CD4-positive, alpha-beta T cell treated with Interleukin-21 for 1 hour (primary cell): ENCODE measurements at regions not wholly inside any gene's neighbourhood (a gene's known extent, or its start where the extent isn't known, plus 50 kb on each side); places are given as distances from the start of the nearest gene placed in this dataset.

Source experiments
- DNase-seq: peaks from one replicate; pipeline ENCODE4 v3.0.0-alpha.2; 2020

DNA sequence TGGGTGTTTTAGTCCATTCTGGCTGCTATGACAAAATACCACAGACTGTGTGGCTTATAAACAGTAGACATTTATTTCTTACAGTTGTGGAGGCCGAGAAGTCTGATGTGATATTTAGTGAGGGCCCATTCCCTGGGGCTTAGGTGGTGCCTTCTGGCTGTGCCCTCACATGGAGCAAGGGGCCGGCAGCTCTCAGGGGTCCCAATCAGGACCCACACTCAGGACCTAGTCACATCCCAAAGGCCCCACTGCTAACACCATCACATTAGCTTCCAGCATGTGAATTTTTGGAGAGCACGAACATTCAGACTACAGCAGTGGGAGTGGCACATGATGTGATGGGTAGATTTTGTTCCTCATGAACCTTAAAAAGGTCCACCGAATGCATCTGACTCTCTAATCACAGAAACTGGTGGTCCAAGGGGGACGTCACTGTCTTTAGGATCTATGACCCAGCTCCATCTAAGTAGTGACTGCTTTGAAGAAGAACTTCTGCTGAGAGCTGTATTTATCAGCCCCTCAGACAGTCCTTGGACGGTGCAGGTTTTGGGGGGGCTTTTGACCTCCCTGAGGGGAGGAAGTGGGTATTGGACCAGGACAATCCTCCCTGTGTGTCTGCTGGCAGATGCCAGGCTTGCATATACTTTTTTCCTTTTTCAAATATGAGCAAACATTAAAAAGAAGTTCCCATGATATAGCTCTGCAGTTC is 154.5 kb upstream of the ZNF32 start:
- DNase-seq: no peak

DNA sequence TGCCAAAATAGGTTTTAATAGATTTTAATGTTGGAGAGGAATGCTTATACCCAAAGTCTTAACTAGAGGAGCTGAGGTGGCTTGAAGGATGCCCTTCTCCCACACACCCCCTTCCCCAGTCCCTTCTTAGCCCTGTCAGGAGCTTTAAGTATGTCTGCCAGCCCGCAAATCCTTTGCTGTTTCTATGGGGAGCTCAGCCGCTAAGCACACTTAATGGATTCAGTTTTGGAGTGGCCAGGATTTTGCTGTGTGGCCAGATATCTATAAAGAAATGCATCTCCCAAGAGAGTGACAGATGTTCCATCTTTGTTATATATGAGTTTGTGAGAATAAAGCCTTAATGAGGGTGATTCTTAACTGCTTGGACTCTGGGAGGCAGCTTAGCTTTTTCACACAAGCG is 152.9 kb upstream of the ZNF32 start:
- DNase-seq: no peak

GRCh38 chr10:43801140-43801539 is 152.5 kb upstream of the ZNF32 start:
- no peak for DNase-seq

GRCh38 chr10:43796781-43797180 is 148.1 kb upstream of the ZNF32 start:
- DNase-seq: no peak

DNA sequence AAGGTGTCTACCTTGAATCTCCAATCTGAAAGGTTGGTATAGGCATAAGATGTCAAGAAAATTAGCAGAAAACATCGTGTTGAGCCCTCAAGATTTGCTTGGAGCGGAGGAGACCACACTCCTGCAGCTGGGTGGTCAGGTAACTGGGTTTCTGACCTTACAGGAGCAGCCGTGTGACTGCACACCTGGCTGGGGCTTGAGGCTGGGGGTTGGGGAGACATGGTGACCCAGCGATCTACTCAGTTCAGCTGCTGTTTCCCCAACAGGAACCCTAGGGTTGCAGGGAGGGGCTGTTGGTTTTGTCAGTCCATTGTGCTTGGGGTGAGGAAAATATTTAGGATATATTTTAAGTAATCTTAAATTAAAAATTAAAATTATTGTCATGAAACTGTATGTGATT is 147.0 kb upstream of the ZNF32 start:
- DNase-seq: no peak

- no peak for DNase-seq
Observed at GRCh38 chr10:43795093-43795492, 146.4 kb upstream of the ZNF32 start.

GRCh38 chr10:43794181-43794815 is 145.6 kb upstream of the ZNF32 start:
- no peak for DNase-seq

GRCh38 chr10:43793704-43794103 is 145.0 kb upstream of the ZNF32 start:
- no peak for DNase-seq

DNA sequence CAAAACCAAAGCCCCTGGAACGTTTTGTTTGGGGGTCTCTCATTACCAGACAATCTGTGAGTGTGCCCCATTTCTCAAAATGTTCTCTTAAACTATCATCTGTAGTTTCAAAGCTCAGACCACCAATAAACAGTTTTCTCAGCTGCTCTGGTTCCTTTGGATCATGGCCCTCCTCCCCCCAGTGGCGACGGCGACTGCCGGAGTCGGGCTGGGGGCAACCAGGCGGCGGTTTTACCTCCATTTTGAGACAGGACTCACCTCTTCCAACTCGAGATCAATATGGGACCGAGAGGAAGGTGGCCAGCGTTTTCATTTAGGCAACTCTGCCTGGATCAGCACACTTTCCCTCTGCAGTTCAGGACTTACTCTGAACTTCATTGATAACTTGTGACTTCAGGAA is 141.5 kb upstream of the ZNF32 start:
- DNase-seq: no peak

GRCh38 chr10:43785252-43785651 is 136.6 kb upstream of the ZNF32 start:
- no peak for DNase-seq

DNA sequence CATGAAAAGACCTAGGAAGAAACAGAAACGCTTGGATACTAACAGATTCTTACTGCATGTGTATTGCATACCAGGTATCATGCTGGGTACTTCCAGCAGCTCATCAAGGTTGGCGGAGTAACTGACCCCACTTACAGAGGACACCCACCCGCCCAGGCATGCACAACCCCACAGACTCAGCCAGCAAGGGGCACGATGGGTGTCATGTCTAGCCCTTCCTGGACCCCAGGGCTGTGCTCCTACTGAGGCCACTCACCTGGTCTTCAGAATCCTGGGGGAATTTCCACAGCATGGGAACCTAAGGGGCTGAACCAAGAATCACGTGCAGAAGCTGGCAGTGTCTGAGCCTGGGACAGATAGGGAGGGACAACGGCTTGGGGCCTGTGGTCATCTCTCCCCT is 134.1 kb upstream of the ZNF32 start:
- no peak for DNase-seq

DNA sequence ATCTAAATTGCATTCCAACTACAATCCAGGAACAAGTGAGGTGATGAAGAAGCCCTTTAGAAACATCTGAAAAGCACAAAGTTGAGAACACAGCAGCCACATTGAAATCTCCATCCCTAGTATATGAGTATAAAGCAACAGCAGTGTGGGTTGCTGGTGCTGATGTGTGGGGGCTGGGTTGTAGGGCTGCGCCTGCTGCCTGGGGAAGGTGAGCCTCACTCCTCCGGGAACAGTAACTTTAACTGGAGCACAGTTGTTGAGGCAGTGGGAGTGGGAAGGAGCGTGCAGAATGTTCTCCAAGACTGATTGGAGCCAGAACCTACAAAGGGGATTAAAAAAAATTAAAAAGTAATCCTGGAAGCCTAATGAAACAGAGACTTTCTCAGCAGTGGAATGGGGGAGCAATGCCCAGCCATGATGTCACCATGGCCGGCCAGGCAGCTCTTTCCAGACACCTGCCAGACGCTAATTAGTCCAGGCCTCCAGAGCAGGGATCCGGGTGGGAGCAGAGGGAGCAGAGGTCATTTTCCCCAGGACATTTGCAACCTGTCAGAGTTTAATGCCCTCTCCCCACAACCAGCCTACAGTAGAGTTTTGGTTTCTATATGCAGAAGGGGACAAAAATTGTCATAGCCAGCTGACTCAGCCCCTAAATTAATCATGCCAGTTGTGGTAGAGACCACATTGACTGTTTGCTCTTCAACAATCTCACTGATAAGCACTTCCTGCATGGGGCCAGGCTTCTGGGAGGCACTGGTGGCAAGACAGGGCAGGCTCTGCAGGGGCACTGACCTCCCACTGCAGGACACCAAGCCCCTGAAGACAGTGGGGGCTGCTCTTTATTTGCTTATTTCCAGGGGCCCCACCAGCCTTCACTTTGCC is 133.0 kb upstream of the ZNF32 start:
- DNase-seq: peak; percentile 7

DNA sequence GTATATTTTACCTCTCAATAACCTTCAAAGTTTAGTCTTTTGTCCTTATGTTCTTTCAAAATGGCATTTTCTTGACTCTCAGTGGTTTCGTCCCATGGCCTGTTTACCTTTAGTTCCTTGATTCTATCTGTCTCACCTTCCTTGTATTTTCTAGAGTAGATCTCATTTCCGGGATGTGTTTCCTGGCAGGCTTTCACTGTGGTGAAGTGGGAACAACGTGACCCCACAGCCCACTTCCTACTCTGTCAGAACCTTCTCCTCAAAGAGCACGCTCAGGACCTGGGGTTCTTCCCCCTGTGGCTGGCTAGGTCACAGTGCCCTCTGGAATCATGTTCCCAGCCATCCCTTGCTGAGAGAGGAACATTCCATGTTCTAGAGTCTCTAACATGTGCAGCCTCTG is 129.9 kb upstream of the ZNF32 start:
- DNase-seq: no peak

GRCh38 chr10:43775384-43775783 is 126.7 kb upstream of the ZNF32 start:
- no peak for DNase-seq

- DNase-seq: no peak
Observed at GRCh38 chr10:43774234-43774769, 125.6 kb upstream of the ZNF32 start.

DNA sequence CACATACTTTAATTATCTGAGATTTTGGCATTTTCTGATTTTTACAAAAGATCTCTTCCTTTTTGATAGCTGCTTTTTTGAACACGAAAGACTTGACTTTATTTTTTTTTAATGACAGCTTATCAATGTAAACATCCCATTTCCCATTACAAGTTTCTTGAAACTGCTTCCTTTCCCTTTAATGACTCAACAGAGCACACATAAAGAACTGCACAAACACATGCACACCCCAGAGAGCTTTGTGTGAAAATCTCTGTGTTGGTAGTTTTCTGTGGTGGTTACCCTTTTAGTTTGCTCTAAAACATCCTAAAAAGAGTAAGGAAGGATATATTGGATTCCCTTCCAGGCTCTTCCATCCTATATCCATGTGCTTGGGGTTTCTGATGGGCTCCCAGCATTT is 125.1 kb upstream of the ZNF32 start:
- no peak for DNase-seq

DNA sequence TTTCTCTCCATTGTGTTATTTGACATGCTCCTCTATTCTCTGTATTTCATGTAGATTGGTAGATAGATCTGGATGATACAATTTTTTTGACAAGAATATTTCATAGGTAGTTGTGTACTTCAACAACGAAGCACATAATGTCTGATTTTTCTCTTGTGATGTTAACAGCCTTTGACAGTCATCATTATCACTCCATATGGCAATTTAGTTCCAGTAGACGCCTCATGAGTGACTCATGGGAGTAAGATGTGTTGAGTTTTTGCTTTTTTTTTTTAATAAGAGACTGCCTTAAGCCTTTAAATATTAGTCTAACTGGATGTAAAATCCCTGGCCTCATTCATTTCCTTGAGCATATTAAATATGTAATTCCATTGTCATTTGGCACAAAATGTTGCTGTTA is 123.5 kb upstream of the ZNF32 start:
- DNase-seq: no peak

DNA sequence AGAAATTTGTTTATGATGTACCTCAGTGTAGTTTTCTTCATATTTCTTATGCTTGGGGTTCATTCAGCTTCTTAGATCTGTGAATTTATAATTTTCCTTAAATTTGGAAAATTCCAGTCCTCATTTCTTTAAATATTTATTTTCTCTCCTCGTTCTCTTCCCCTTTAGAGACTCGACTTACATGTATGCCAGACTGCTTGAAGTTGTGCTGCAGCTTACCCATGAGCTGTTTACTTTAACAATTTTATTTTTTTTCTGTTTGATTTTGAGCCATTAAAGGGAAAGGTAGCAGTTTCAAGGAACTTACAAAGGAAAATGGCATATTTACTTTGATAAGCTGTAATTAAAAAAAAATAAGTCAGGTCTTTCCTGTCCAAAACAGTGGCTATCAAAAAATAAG is 123.0 kb upstream of the ZNF32 start:
- no peak for DNase-seq

GRCh38 chr10:43765516-43765915 is 116.8 kb upstream of the ZNF32 start:
- no peak for DNase-seq

DNA sequence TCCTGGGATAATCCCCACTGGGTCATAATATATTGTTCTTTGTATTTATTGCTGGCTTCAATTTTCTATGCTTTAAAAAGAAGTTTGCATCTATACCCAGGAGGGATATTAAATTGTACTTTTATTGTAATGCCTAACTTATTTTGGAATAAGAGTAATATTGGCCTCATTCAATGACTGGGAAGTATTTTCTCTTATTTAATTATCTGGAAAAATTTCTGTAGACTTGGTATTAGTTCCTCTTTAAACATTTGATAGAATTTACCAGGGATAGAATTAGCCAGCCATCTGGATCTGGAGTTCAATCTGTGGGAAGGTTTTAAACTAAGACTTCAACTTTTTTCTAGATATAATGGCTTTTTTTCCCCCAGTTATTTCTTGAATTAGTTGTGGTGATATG is 115.2 kb upstream of the ZNF32 start:
- no peak for DNase-seq

DNA sequence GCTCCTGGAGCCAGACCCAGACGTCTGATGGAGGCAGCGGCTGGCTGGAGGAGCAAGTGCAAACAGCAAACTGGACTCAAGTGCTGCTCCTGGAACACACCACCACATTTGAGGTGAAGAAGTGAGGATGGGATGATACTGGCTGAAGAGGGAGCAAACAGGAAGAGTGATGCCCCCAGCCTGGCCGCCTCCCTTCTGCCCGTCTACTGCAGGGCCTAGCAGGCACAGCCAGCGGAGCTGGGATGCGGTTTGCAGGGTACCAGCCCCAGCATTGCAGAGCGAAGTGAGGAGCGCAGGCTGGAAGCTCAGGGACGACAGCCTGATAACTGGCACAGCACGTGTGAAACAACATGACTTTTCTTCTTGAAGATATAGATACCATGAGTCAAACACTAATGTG is 111.8 kb upstream of the ZNF32 start:
- no peak for DNase-seq

GRCh38 chr10:43759216-43759615 is 110.5 kb upstream of the ZNF32 start:
- DNase-seq: no peak

- DNase-seq: no peak
Observed at GRCh38 chr10:43756341-43756740, 107.7 kb upstream of the ZNF32 start.
